ENCODE measurements at regions not wholly inside any gene's neighbourhood (a gene's known extent, or its start where the extent isn't known, plus 50 kb on each side); places are given as distances from the start of the nearest gene placed in this dataset.

- Histone ChIP-seq H3K36me3 (no peaks in the 10 kb centered on the region), H3K4me1 (no peaks in the 10 kb centered on the region), H3K4me3 (no peak overlapping the region), H3K27me3 (ENCODE audit: low read depth) (peaks cover 16% of the 10 kb centered on the region), H3K9me3 (replicated peaks) (no peaks in the 10 kb centered on the region), H3K27ac (replicated peaks) (no peak overlapping the region)
- DNase-seq: no peak
- TF ChIP-seq, protein P1, sequence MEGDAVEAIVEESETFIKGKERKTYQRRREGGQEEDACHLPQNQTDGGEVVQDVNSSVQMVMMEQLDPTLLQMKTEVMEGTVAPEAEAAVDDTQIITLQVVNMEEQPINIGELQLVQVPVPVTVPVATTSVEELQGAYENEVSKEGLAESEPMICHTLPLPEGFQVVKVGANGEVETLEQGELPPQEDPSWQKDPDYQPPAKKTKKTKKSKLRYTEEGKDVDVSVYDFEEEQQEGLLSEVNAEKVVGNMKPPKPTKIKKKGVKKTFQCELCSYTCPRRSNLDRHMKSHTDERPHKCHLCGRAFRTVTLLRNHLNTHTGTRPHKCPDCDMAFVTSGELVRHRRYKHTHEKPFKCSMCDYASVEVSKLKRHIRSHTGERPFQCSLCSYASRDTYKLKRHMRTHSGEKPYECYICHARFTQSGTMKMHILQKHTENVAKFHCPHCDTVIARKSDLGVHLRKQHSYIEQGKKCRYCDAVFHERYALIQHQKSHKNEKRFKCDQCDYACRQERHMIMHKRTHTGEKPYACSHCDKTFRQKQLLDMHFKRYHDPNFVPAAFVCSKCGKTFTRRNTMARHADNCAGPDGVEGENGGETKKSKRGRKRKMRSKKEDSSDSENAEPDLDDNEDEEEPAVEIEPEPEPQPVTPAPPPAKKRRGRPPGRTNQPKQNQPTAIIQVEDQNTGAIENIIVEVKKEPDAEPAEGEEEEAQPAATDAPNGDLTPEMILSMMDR (IDR thresholded peaks at IDR 0.05; ENCODE audit: borderline replicate concordance): no peak
- intact Hi-C loops (cut with micrococcal nuclease): no loop called here
These were observed 291.7 kb downstream of the TCF7L2 start for GRCh38 chr10:113241599-113242360.

GRCh38 chr10:113243311-113243710 lies 293.3 kb downstream of the TCF7L2 start:
- TF ChIP-seq, protein P1 (IDR thresholded peaks at IDR 0.05; ENCODE audit: borderline replicate concordance): no peak
- intact Hi-C loops (cut with micrococcal nuclease): no loop called here
- peaks cover 16% of the 10 kb centered on the region for H3K27me3 ChIP-seq (ENCODE audit: low read depth)
- H3K4me3 ChIP-seq: no peak overlapping the region
- no peaks in the 10 kb centered on the region for H3K4me1 ChIP-seq
- no peak for DNase-seq
- no peak overlapping the region for H3K27ac ChIP-seq (replicated peaks)
- H3K36me3 ChIP-seq: no peaks in the 10 kb centered on the region
- no peaks in the 10 kb centered on the region for H3K9me3 ChIP-seq (replicated peaks)

- intact Hi-C loops (cut with micrococcal nuclease): no loop called here
- no peak overlapping the region for H3K27ac ChIP-seq (replicated peaks)
- TF ChIP-seq, protein P1 (IDR thresholded peaks at IDR 0.05; ENCODE audit: borderline replicate concordance): no peak
- no peaks in the 10 kb centered on the region for H3K36me3 ChIP-seq
- DNase-seq: no peak
- H3K4me1 ChIP-seq: no peaks in the 10 kb centered on the region
- H3K9me3 ChIP-seq (replicated peaks): no peaks in the 10 kb centered on the region
- H3K27me3 ChIP-seq (ENCODE audit: low read depth): peaks cover 15% of the 10 kb centered on the region
- no peak overlapping the region for H3K4me3 ChIP-seq
These were observed 294.7 kb downstream of the TCF7L2 start for GRCh38 chr10:113244750-113245149.

GRCh38 chr10:113245286-113245685 lies 295.2 kb downstream of the TCF7L2 start:
- Histone ChIP-seq H3K36me3 (no peaks in the 10 kb centered on the region), H3K27ac (replicated peaks) (no peak overlapping the region), H3K4me1 (no peaks in the 10 kb centered on the region), H3K27me3 (ENCODE audit: low read depth) (peaks cover 12% of the 10 kb centered on the region), H3K9me3 (replicated peaks) (no peaks in the 10 kb centered on the region), H3K4me3 (no peak overlapping the region)
- TF ChIP-seq, protein P1 (IDR thresholded peaks at IDR 0.05; ENCODE audit: borderline replicate concordance): no peak
- DNase-seq: no peak
- intact Hi-C loops (cut with micrococcal nuclease): no loop called here

DNA sequence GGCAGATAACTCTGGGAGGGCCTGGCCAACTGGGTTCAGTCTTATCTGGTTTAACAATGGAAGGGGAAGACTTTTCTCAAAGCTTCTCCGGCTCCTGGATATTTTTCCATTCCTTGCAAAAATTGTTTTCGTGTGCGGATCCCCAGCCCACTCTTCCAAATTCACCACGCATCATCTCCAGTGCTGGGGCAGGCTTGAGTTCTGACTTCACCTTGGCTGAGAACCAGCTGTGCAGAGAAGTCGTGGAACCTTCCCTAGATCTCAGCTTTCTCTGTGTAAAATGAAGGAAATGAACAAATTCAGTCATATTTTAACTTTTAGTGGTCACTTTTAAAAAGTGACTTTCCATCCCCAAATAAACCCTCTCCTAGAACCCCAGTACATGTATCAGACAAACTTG lies 297.0 kb downstream of the TCF7L2 start:
- Histone ChIP-seq H3K9me3 (replicated peaks) (no peaks in the 10 kb centered on the region), H3K36me3 (no peaks in the 10 kb centered on the region), H3K4me1 (no peaks in the 10 kb centered on the region), H3K27ac (replicated peaks) (no peak overlapping the region), H3K27me3 (ENCODE audit: low read depth) (peaks cover 12% of the 10 kb centered on the region), H3K4me3 (no peak overlapping the region)
- intact Hi-C loops (cut with micrococcal nuclease): no loop called here
- TF ChIP-seq, protein P1 (IDR thresholded peaks at IDR 0.05; ENCODE audit: borderline replicate concordance): no peak
- DNase-seq: no peak

Data from left ventricle myocardium inferior (tissue), 1 donor.